HCT116 (cell line): ENCODE measurements at regions not wholly inside any gene's neighbourhood (a gene's known extent, or its start where the extent isn't known, plus 50 kb on each side); places are given as distances from the start of the nearest gene placed in this dataset.

Source experiments
- ATAC-seq: fragments of 200-7000 bp; cut with Tn5 transposase; 2 replicates; pipeline ENCODE4 v1.9.1; 2020; ENCODE audit warnings: mild to moderate bottlenecking, moderate library complexity
- BruUV-seq: library from RNA; stranded (reverse); fragments of 400-500 nt; replicated peaks from 2 replicates; lab custom pipeline; 2021; lab: Mats Ljungman, UMichigan
- CTCF ChIA-PET: fragments of 300-600 bp; sonication (Branson Sonifier 250); formaldehyde crosslinking; loops from one replicate; lab custom pipeline; 2021; ENCODE audit warnings: antibody characterized with exemption; lab: Charles Lee
- POLR2A ChIA-PET: fragments of 300-600, 350-600 bp; sonication (Branson Sonifier 250); formaldehyde crosslinking; loops from one replicate; lab custom pipeline; 2021; ENCODE audit warnings: antibody characterized with exemption; lab: Charles Lee
- RAD21 ChIA-PET, 2 experiments: fragments of 300-600 bp; sonication (Branson Sonifier 250); formaldehyde crosslinking; loops; one replicate each; lab custom pipeline; 2023; ENCODE audit warnings: low total read pairs in 2 of 2; ENCODE audit not compliant: uncharacterized antibody in 2 of 2, unreplicated experiment in 2 of 2, low non-redundant PET in 1 of 2; lab: Charles Lee
- DNase-seq: peaks from one replicate; pipeline ENCODE4 v3.0.0-alpha.2; 2010; ENCODE audit warnings: low read depth, low spot score
- H2AFZ ChIP-seq: fragments of 200-600 bp; shearing (Covaris generic), sonication (generic); 2 replicates; pipeline ENCODE4 v1.6.1; 2017; ENCODE audit warnings: low read depth, mixed run types, mixed read lengths, antibody characterized with exemption, low read length; ENCODE audit not compliant: poor library complexity, severe bottlenecking
- H3K27ac ChIP-seq: 2 replicates; pipeline ENCODE4 v1.5.1; 2012; ENCODE audit warnings: low read depth, low read length
- H3K27me3 ChIP-seq: fragments of 200-600 bp; sonication (generic); 2 replicates; pipeline ENCODE4 v1.6.1; 2016; ENCODE audit warnings: mixed run types, low read length, mixed read lengths; ENCODE audit not compliant: insufficient read depth
- H3K36me3 ChIP-seq, 2 experiments: fragments of 200-500 bp in 1 of 2; fragments of 200-600 bp in 1 of 2; sonication (Bioruptor generic) in 1 of 2; sonication (generic) in 1 of 2; 2 replicates each; pipeline versions ENCODE4 v1.5.1 to v1.6.1; 2014 to 2016; ENCODE audit warnings: low read length in 2 of 2, inconsistent platforms in 1 of 2, mixed read lengths in 1 of 2, mixed run types in 1 of 2; ENCODE audit not compliant: insufficient read depth in 2 of 2, control insufficient read depth in 1 of 2
- H3K4me1 ChIP-seq, 2 experiments: fragments of 200-600 bp in 1 of 2; sonication (generic) in 1 of 2; 2 replicates each; pipeline versions ENCODE4 v1.5.1 to v1.6.1; 2012 to 2017; ENCODE audit warnings: low read length in 2 of 2, inconsistent platforms in 1 of 2, mild to moderate bottlenecking in 1 of 2, mixed read lengths in 1 of 2, mixed run types in 1 of 2, moderate library complexity in 1 of 2; ENCODE audit not compliant: insufficient read depth in 2 of 2, control insufficient read depth in 1 of 2
- H3K4me2 ChIP-seq: fragments of 200-600 bp; sonication (generic); 2 replicates; pipeline ENCODE4 v1.6.1; 2017; ENCODE audit warnings: mixed run types, low read length, mixed read lengths
- H3K4me3 ChIP-seq, 2 experiments: fragments of 200-600 bp in 1 of 2; sonication (generic) in 1 of 2; replicated peaks in 1 of 2; 2 replicates each; pipeline ENCODE4 v1.5.1; 2011 to 2016; ENCODE audit warnings: low read length in 2 of 2, control low read depth in 1 of 2, low read depth in 1 of 2, mild to moderate bottlenecking in 1 of 2, mixed read lengths in 1 of 2, mixed run types in 1 of 2
- H3K79me2 ChIP-seq: fragments of 200-600 bp; sonication (generic); 2 replicates; pipeline ENCODE4 v1.6.1; 2017; ENCODE audit warnings: mild to moderate bottlenecking, mixed run types, low read length, moderate library complexity, mixed read lengths; ENCODE audit not compliant: insufficient read depth
- H3K9ac ChIP-seq: fragments of 200-600 bp; sonication (generic); 2 replicates; pipeline ENCODE4 v1.6.1; 2016; ENCODE audit warnings: low read length, mixed read lengths
- H3K9me2 ChIP-seq: fragments of 200-600 bp; sonication (generic), shearing (Covaris generic); 2 replicates; pipeline ENCODE4 v1.6.1; 2017; ENCODE audit warnings: mixed run types, mild to moderate bottlenecking, moderate library complexity; ENCODE audit not compliant: insufficient read depth
- H3K9me3 ChIP-seq, 2 experiments: fragments of 200-500 bp in 1 of 2; fragments of 200-600 bp in 1 of 2; sonication (Bioruptor generic) in 1 of 2; sonication (generic) in 1 of 2; 2 replicates each; pipeline ENCODE4 v1.6.1; 2014 to 2017; ENCODE audit warnings: low read length in 2 of 2, mixed read lengths in 2 of 2, inconsistent platforms in 1 of 2, low read depth in 1 of 2, mild to moderate bottlenecking in 1 of 2, mixed run types in 1 of 2, moderate library complexity in 1 of 2; ENCODE audit not compliant: control insufficient read depth in 1 of 2, insufficient read depth in 1 of 2
- H4K20me1 ChIP-seq: fragments of 200-600 bp; sonication (generic), shearing (Covaris generic); 2 replicates; pipeline ENCODE4 v1.6.1; 2017; ENCODE audit warnings: mixed run types, mild to moderate bottlenecking, moderate library complexity; ENCODE audit not compliant: insufficient read depth
- ATF3 ChIP-seq: IDR thresholded peaks from 2 replicates; pipeline ENCODE4 v1.6.1; 2012
- CEBPB ChIP-seq: IDR thresholded peaks from 2 replicates; pipeline ENCODE4 v1.6.1; 2012; ENCODE audit warnings: low read depth
- EZH2 ChIP-seq: fragments of 200-600 bp; sonication (generic); IDR thresholded peaks from 2 replicates; pipeline ENCODE4 v1.6.1; 2017; ENCODE audit warnings: antibody characterized with exemption, mixed run types
- SRF ChIP-seq: IDR thresholded peaks from 2 replicates; pipeline ENCODE4 v1.6.1; 2012; ENCODE audit warnings: low read depth
- YY1 ChIP-seq: IDR thresholded peaks from 2 replicates; pipeline ENCODE4 v1.6.1; 2011; ENCODE audit warnings: low read length, low read depth, moderate library complexity, mild to moderate bottlenecking; ENCODE audit not compliant: insufficient replicate concordance; ENCODE audit errors: extremely low read depth
- ZNF274 ChIP-seq: fragments of 200-500 bp; sonication (Bioruptor generic); IDR thresholded peaks from 2 replicates; pipeline ENCODE4 v1.6.1; 2014; ENCODE audit warnings: mild to moderate bottlenecking, low read depth, low read length, inconsistent platforms
- intact Hi-C: fragments of 100-400 bp; cut with micrococcal nuclease; formaldehyde crosslinking; loops from 2 replicates; pipeline ENCODE4 v1.10.0; 2022

DNA sequence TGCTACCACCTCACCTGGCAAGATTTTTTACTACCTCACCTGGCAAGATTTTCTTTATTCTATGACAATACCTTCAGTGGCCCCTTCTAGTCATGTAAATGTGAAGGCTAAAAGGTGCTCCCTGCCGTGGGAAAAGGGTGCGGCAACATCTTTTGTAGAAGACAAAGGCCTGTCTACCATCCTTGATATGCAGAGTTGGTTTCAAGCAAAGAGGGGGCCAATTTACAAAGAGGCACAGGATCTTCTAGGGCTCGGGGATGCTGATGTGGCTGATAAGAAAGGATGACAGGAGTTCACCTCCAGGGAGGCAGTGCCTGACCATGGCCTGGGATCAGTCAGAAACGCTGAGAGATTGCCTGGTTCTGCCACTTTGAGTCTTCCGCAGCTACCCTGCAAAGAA lies 165.4 kb upstream of the SLC1A4 start:
- Histone ChIP-seq H2AFZ (no peak overlapping the region), H3K9me3 (no peaks in the 10 kb centered on the region), H3K4me2 (no peak overlapping the region), H3K27ac (no peak overlapping the region), H3K4me1 (peaks cover 0 to 14% of the 10 kb centered on the region in 2 experiments; a peak in 1 of 4 replicates), H3K9ac (no peak overlapping the region), H3K79me2 (no peaks in the 10 kb centered on the region), H3K36me3 (no peaks in the 10 kb centered on the region), H3K27me3 (no peaks in the 10 kb centered on the region), H3K9me2 (no peaks in the 10 kb centered on the region), H3K4me3 (no peak overlapping the region)
- DNase-seq, result no peak
- ChIA-PET RAD21 (no interaction called here), POLR2A (no interaction called here), CTCF (no interaction called here)
- intact Hi-C loops, result no loop called here
- BruUV-seq, result no TSS peak
- no peak for ATAC-seq
- TF ChIP-seq CEBPB (no peak), YY1 (no peak), EZH2 (no peak), SRF (no peak), ATF3 (no peak)
- TF ChIP-seq, all 23 proteins: peak for 0
- no peaks in the 10 kb centered on the region for H4K20me1 ChIP-seq

DNA sequence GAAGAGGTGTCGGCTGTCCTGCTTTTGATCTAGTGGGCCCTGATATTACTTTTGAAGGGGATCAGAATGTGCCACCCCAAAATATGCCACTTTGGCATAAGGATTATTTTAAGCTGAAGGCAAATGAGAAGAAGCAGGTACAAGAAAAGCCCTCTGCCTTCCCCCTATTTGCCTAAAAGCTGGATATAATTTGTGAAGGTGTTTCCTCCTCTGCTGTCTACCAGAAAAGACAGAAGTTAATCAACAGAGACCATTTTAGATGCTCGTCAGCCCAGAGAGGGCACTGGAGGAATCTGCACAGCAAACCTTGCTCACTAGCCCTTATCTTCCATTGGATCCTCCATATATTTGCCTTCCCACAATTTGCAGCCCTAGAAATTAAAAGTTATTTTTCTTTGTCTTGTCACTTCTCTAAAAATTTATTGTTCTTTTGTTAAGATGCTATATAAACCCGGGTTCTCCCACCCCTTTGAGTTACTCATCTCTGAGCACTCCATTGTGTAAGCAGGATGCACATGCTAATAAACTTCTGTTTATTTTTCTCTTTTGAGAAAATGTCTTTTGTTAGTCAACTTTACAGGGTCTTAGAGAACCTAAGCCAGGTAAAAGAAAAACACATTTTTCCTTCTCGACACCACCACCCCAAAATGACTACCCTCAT lies 163.2 kb upstream of the SLC1A4 start:
- Histone ChIP-seq H3K4me1 (peaks cover 10 to 21% of the 10 kb centered on the region in 2 experiments), H2AFZ (no peak overlapping the region), H3K27me3 (no peaks in the 10 kb centered on the region), H3K9me3 (no peaks in the 10 kb centered on the region), H3K27ac (no peak overlapping the region), H3K79me2 (no peaks in the 10 kb centered on the region), H3K4me3 (no peak overlapping the region), H3K36me3 (no peaks in the 10 kb centered on the region), H3K4me2 (no peak overlapping the region), H3K9me2 (no peaks in the 10 kb centered on the region), H3K9ac (no peak overlapping the region), H4K20me1 (no peaks in the 10 kb centered on the region)
- TF ChIP-seq CEBPB (no peak), ZNF274 (no peak)
- no TSS peak for BruUV-seq
- DNase-seq (no peak), ATAC-seq (no peak)
- CTCF ChIA-PET, result no interaction called here
- RAD21 ChIA-PET, result no interaction called here
- intact Hi-C loops, result no loop called here
- POLR2A ChIA-PET, result no interaction called here
